Gastrocnemius medialis (tissue), 4 donors: ENCODE measurements at regions not wholly inside any gene's neighbourhood (a gene's known extent, or its start where the extent isn't known, plus 50 kb on each side); places are given as distances from the start of the nearest gene placed in this dataset.

Experiments used
- ATAC-seq, 2 donors: fragments of 150-250 bp; one replicate each; pipeline ENCODE4 v1.9.1; 2016
- DNase-seq, 2 donors: peaks; one replicate each; pipeline ENCODE4 v3.0.0-alpha.2; 2019
- H3K27ac ChIP-seq, 4 donors: fragments of 200-600 bp; sonication (generic); 1 replicate in 1 of 4; 2 replicates in 3 of 4; pipeline ENCODE4 v1.5.1; 2016 to 2018; ENCODE audit warnings: mild to moderate bottlenecking in 2 of 4, moderate library complexity in 1 of 4
- H3K27me3 ChIP-seq, 3 donors: fragments of 200-600 bp; sonication (generic) in 2 of 3; 1 replicate in 1 of 3; 2 replicates in 2 of 3; pipeline versions ENCODE4 v1.5.1 to v1.6.0; 2016 to 2019; ENCODE audit warnings: mild to moderate bottlenecking in 1 of 3, moderate library complexity in 1 of 3
- H3K36me3 ChIP-seq, 2 donors: fragments of 200-600 bp; sonication (generic) in 1 of 2; one replicate each; pipeline ENCODE4 v1.5.1; 2017 to 2018
- H3K4me1 ChIP-seq, 2 donors: fragments of 200-600 bp; sonication (generic) in 1 of 2; one replicate each; pipeline ENCODE4 v1.5.1; 2016 to 2017; ENCODE audit warnings: mild to moderate bottlenecking in 2 of 2
- H3K4me3 ChIP-seq, 4 donors: fragments of 200-600 bp; sonication (generic) in 3 of 4; 1 replicate in 1 of 4; 2 replicates in 3 of 4; pipeline ENCODE4 v1.5.1; 2016 to 2019; ENCODE audit warnings: mild to moderate bottlenecking in 2 of 4
- H3K9me3 ChIP-seq, 3 donors: fragments of 200-600 bp; sonication (generic) in 2 of 3; 1 replicate in 1 of 3; 2 replicates in 2 of 3; pipeline ENCODE4 v1.5.1; 2016 to 2019
- CTCF ChIP-seq, 5 experiments: fragments of 450-650 bp in 3 of 5; fragments of 200-600 bp in 2 of 5; sonication (generic) in 2 of 5; IDR thresholded peaks in 4 of 5; conservative IDR thresholded peaks in 1 of 5; 1 replicate in 4 of 5; 2 replicates in 1 of 5; pipeline ENCODE4 v1.5.1; 2016 to 2019; ENCODE audit warnings: antibody characterized with exemption in 5 of 5, mild to moderate bottlenecking in 3 of 5, moderate library complexity in 3 of 5
- POLR2A ChIP-seq, 2 donors: fragments of 450-650 bp; IDR thresholded peaks; one replicate each; pipeline ENCODE4 v1.6.1; 2017; ENCODE audit warnings: antibody characterized with exemption in 2 of 2, mild to moderate bottlenecking in 2 of 2, moderate library complexity in 2 of 2
- in situ Hi-C, 4 donors: fragments of 200-750 bp; cut with MboI; loops; one replicate each; pipeline versions ENCODE4 v1.15.0 to v1.8.0; 2017; ENCODE audit warnings: low sequenced_read_pairs in 4 of 4
- intact Hi-C: fragments of 100-400 bp; cut with DNase I; formaldehyde crosslinking; loops from one replicate; pipeline ENCODE4 v1.15.1; 2023; ENCODE audit warnings: low total_unique reads

DNA sequence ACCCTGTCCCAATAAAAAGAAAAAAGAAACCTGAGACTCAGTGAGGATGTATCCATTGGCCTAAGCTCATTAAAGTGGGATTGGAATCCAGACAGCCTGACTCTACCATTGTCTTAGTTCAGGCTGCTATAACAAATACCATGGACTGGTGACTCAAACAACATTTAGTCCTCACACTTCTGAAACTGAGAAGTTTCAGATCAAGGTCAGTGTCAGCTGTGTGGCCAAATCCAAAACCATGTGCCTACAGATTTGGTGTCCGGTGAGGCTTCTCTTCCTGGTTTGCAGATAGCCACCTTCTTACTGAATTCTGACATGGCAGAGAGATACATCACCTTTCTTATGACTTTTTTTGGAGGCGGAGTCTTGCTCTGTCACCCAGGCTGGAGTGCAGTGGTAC, 53.3 kb upstream of the KDM8 start:
- in situ Hi-C loops, result no loop called here
- no peak overlapping the region for H3K4me3 ChIP-seq

GRCh38 chr16:27152121-27152520, 51.2 kb upstream of the KDM8 start:
- H3K9me3 ChIP-seq, result no peaks in the 10 kb centered on the region
- H3K27me3 ChIP-seq, result no peaks in the 10 kb centered on the region
- intact Hi-C loops (no loop called here), in situ Hi-C loops (no loop called here)
- no peak for DNase-seq
- TF ChIP-seq POLR2A (IDR thresholded peaks at IDR 0.05) (no peak), CTCF (IDR thresholded peaks at IDR 0.05 in 4 of 5, conservative IDR thresholded peaks at IDR 0.05 in 1 of 5) (no peak)
- no peak overlapping the region for H3K4me3 ChIP-seq
- ATAC-seq, result no peak
- H3K4me1 ChIP-seq, result no peaks in the 10 kb centered on the region
- no peaks in the 10 kb centered on the region for H3K36me3 ChIP-seq
- no peak overlapping the region for H3K27ac ChIP-seq

More for the DNA sequence above, 53.3 kb upstream of the KDM8 start:
- intact Hi-C loops, result no loop called here
- DNase-seq, result no peak
- no peak overlapping the region for H3K27ac ChIP-seq
- H3K27me3 ChIP-seq, result no peaks in the 10 kb centered on the region
- TF ChIP-seq CTCF (IDR thresholded peaks at IDR 0.05 in 4 of 5, conservative IDR thresholded peaks at IDR 0.05 in 1 of 5) (no peak), POLR2A (IDR thresholded peaks at IDR 0.05) (no peak)
- H3K4me1 ChIP-seq, result no peaks in the 10 kb centered on the region
- H3K9me3 ChIP-seq, result no peaks in the 10 kb centered on the region
- no peak for ATAC-seq
- H3K36me3 ChIP-seq, result no peaks in the 10 kb centered on the region

- no peaks in the 10 kb centered on the region for H3K9me3 ChIP-seq
- H3K4me3 ChIP-seq, result no peak overlapping the region
- H3K27me3 ChIP-seq, result no peaks in the 10 kb centered on the region
- no peak overlapping the region for H3K27ac ChIP-seq
- no peak for ATAC-seq
- H3K4me1 ChIP-seq, result no peaks in the 10 kb centered on the region
- intact Hi-C loops (no loop called here), in situ Hi-C loops (no loop called here)
- DNase-seq, result no peak
- no peak for TF ChIP-seq POLR2A (IDR thresholded peaks at IDR 0.05)
- TF ChIP-seq CTCF (IDR thresholded peaks at IDR 0.05 in 4 of 5, conservative IDR thresholded peaks at IDR 0.05 in 1 of 5), result no peak
- no peaks in the 10 kb centered on the region for H3K36me3 ChIP-seq
These were observed 50.5 kb upstream of the KDM8 start for GRCh38 chr16:27152801-27153200.
